KBM-7 (cell line): ENCODE measurements at regions not wholly inside any gene's neighbourhood (a gene's known extent, or its start where the extent isn't known, plus 50 kb on each side); places are given as distances from the start of the nearest gene placed in this dataset.

Experiments
- DNase-seq: peaks from one replicate; pipeline ENCODE4 v3.0.0-alpha.2; 2015
- in situ Hi-C: fragments of 300-500 bp; cut with MboI; formaldehyde crosslinking; loops from 2 replicates; pipeline ENCODE4 v1.14.3; 2020; ENCODE audit warnings: low sequenced_read_pairs, low pct_unique_long_range_greater_than_20kb, mixed read lengths

GRCh38 chr7:53900856-53901528 lies 641.2 kb upstream of the VSTM2A start:
- no peak for DNase-seq
- in situ Hi-C loops, result no loop called here

GRCh38 chr7:53904355-53904754 lies 637.8 kb upstream of the VSTM2A start:
- no peak for DNase-seq
- in situ Hi-C loops, result no loop called here

GRCh38 chr7:53917637-53918036 lies 624.5 kb upstream of the VSTM2A start:
- in situ Hi-C loops, result no loop called here
- DNase-seq, result no peak

GRCh38 chr7:53920011-53920410 lies 622.2 kb upstream of the VSTM2A start:
- in situ Hi-C loops, result no loop called here
- no peak for DNase-seq

DNA sequence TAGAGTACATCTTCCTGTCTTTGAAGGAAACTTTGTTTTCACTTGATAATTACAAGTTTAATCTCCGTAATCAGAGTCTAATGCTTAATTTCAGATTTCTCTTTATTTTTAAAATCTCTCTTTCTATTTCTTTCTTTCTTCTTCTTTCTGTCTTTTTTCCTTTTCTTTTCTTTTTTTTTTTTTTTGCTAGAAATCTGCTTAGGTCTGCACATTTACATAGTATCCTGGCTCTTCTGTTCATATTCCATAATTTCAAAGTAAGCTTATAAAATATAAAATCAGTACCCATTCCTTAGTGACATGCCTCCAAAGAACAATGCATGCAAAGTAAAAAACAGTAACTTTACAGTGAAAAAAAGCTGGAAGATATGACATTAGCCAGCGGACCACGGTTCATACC lies 601.7 kb upstream of the VSTM2A start:
- DNase-seq, result no peak
- in situ Hi-C loops, result no loop called here

DNA sequence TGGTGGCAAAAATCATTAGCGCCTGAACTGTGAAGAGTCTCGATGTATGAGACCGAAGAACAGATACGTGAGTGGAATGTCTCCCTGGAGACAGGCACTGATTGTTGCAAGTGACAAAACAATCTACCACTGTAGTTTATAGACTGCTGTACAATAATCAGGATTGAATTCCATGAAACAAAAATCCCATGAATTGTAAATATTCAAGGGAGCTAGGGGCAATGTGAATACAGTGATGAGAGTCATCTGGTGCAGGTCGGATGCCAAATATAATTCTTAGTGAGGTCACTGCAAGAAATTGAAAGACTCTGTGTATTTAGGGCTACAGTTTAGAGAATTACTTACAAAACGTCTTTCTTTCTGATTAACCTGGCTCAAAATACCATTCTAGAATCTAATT lies 594.4 kb upstream of the VSTM2A start:
- DNase-seq, result no peak
- in situ Hi-C loops, result no loop called here

GRCh38 chr7:53965716-53966115 lies 576.5 kb upstream of the VSTM2A start:
- in situ Hi-C loops, result no loop called here

DNA sequence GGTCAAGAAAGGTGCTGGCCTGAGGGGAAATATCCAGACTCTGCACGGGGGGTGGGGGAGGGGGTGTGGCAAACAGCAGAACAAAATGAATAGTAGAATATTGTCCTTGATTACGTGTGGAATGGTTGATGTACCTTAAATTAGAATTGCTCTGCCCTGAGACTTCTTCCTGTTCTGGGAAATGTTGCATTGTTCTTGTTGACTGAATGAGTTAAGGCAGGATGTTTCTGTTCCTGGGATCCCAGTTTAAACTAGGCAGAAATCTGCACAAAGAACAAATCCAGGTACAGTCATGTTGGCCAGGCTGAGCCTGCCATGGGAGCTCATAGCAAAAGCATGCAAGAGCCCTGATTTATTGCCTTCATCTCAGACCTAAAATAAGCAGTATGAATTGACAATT lies 558.7 kb upstream of the VSTM2A start:
- no peak for DNase-seq
- in situ Hi-C loops, result no loop called here

More at GRCh38 chr7:53965716-53966115, 576.5 kb upstream of the VSTM2A start:
- no peak for DNase-seq

- in situ Hi-C loops, result no loop called here
- DNase-seq, result no peak
These were observed 557.4 kb upstream of the VSTM2A start for GRCh38 chr7:53984776-53985175.

DNA sequence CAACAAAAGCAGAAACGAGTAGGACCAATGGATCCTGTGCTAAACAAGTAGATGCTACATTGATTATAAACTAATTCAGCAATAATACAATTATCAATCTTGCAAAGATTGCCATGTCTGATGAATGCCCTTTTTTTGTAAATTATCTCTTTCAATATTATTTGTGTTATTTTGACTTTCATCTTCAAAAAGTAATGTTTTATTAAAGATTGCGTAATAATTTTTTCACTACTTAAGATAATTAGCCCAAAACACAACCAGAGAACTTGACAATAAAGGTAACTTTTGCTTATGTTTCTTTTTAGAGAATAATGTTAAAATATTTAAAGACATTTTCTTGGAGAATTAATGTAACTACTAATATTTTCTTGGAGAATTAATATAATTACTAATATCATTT lies 553.8 kb upstream of the VSTM2A start:
- in situ Hi-C loops, result no loop called here
- DNase-seq, result no peak

GRCh38 chr7:53993224-53993623 lies 549.0 kb upstream of the VSTM2A start:
- in situ Hi-C loops, result no loop called here
- no peak for DNase-seq

DNA sequence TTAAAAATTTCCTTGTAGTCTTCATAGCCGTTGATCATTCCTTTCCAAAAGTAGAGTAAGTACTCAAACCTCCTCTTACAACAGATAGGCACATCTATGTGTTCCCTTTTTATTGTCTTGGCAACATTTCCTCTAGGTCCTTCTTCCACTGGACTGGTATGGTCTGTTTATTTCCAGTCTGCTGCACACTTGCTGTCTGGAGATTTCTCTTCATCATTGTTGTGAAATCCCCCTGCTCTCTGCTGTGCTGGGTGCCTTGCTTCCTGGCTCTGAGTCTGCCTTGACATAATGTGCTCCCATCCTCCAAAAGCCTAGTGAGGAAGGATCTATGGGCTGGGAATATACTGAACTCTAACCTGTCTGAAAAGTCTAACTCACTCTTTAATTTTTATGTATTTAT lies 545.3 kb upstream of the VSTM2A start:
- in situ Hi-C loops, result no loop called here
- DNase-seq, result no peak

DNA sequence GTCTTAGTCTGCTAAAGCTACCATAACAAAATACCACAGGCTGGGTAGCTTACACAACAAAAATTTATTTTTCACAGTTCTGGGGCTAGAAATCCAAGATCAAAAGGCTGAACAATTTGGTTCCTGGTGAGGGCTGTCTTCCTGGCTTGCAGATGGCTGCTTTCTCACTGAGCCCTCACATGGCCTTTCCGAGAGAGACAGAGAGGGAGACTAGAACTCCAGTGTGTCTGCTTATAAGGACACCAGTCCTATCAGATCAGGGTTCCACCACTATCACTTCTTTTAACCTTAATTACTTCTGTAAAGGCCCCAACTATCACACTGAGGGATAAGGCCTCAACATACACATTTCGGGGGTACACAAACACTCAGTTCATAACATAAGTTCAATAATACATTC lies 527.4 kb upstream of the VSTM2A start:
- in situ Hi-C loops, result no loop called here
- DNase-seq, result no peak

DNA sequence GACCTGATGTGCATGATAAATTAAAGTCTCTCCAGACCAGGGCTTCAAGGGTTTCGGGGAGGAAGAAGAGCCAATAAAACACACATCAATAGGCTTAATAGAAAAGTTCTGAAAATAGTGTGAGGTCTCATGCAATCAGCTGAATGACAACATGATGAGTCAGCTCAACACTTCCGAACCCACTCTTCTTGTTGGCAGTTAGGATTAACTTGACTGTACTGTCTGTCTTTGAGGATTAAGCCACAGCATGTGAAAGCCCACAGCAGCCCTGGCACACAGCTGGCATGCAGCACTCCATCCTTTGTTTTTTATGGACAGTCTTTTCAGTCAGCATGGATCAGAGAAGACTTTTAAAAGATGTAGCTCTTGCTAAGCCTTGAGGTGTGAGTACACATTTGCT lies 526.9 kb upstream of the VSTM2A start:
- in situ Hi-C loops, result no loop called here

DNA sequence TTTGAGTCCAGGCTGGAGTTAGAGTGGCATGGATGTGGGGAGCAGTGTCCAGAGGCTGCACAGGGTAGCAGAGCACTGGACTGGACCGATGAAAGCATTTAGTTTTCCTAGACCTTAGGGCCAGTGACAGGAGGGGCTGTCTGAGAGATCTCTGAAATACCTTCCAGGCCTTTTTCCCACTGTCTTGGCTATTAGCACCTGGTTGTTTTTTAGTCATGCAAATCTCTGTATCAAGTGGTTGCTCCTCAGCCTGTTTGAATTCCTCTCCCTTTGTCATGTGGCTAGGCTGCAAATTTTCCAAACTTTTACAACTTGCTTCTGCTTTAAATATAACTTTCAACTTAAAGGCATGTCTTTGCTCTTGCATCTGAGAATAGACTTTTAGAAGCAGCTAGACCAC lies 504.3 kb upstream of the VSTM2A start:
- DNase-seq, result no peak
- in situ Hi-C loops, result no loop called here

More for the DNA sequence above, 526.9 kb upstream of the VSTM2A start:
- no peak for DNase-seq

- in situ Hi-C loops, result no loop called here
- no peak for DNase-seq
These were observed 481.5 kb upstream of the VSTM2A start for GRCh38 chr7:54060643-54061042.

- no peak for DNase-seq
- in situ Hi-C loops, result no loop called here
These were observed 475.5 kb upstream of the VSTM2A start for GRCh38 chr7:54066643-54067042.

DNA sequence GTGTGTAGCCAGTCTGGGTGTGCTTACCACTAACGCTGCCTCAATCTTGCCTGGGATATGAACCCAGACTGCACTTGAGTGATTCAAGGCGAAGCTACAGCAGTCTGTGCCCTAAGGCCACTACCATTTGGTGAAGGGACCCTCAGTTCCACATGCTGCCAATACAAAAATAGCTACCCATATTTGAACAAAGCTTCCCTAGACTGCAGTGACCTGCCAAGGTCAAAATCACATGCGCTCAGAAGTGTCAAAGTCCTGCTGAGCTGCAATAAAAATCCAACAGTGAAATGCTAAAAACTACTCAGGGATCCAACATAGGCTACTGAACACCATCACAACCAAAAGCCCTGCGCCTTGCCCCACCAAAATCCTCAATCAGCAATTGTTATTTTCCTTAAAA lies 472.3 kb upstream of the VSTM2A start:
- DNase-seq, result no peak
- in situ Hi-C loops, result no loop called here

DNA sequence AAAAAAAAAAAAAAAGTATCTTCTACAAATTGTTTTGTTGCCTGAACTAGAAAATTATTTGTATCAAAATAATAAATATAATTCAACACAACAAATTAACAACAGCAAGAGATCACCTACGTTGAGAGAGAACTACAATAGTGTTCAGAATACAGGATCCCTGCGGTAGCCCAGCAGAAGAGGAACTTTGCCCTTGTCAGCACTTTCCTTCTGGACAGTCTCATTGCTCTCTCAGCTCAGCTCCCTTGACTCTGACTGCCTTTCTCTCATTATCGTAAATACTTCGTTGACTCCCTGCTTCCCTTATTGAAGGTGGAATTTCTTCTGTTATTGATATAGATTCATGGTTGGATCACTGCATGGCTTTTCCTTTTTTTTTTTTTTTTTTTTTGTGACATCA lies 469.5 kb upstream of the VSTM2A start:
- in situ Hi-C loops, result no loop called here
- DNase-seq, result no peak

DNA sequence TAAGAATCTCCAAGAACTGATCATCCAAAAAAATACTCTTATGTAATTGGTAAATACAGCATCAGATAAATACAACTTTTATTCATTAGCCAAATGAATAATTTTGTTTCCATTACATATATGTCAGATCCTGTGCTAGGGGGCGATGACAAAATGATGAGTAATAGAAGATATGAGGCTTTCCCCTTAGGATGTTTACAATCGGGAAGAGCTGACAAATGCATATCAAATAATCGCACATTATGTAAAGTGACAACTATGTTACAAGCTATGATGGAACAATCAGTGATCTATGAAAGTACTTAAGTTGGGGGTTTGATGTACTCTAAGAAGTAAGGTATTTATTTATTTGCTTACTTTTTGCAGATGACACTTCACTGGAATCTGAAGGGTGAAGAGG lies 465.6 kb upstream of the VSTM2A start:
- no peak for DNase-seq
- in situ Hi-C loops, result no loop called here

DNA sequence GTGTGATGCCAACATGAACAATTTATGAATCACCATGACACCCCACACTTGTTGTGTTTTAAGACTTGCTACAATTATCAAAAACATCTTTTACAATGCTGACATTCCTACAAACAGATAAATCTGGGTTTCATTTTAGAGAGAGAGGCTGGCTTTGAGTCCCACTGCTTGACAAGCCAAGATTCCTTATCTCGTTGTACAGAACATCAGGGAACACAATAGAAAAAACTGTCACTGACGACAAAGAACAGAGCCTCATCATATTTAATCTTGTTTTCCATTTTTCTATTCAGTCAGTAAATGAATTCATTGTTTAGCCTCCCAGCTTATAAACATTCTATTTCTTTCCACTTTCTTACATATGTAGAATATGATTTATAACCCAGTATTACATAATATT lies 461.6 kb upstream of the VSTM2A start:
- in situ Hi-C loops, result no loop called here

GRCh38 chr7:54080971-54081370 lies 461.2 kb upstream of the VSTM2A start:
- in situ Hi-C loops, result no loop called here

More for the DNA sequence above, 461.6 kb upstream of the VSTM2A start:
- DNase-seq, result no peak

More at GRCh38 chr7:54080971-54081370, 461.2 kb upstream of the VSTM2A start:
- DNase-seq, result no peak
